ENCODE measurements at regions not wholly inside any gene's neighbourhood (a gene's known extent, or its start where the extent isn't known, plus 50 kb on each side); places are given as distances from the start of the nearest gene placed in this dataset.

- no peak overlapping the region for H3K4me3 ChIP-seq
- DNase-seq (ENCODE audit: low spot score in 2 of 2): peak; percentile 50 to 93
- H3K36me3 ChIP-seq (replicated peaks): no peaks in the 10 kb centered on the region
- in situ Hi-C loops (cut with MboI; ENCODE audit: low sequenced_read_pairs): loop anchor here (25.0 kb wide), 1 partner anchor 294 kb away; no protein-coding TSS in a partner anchor
- no peaks in the 10 kb centered on the region; the same call in 1 of the 2 replicates for H3K9me3 ChIP-seq
- 0 out of 2 replicates have a peak, but pooled peaks cover 3% of the 10 kb centered on the region for H3K27me3 ChIP-seq (ENCODE audit: low read depth)
- H3K4me1 ChIP-seq: no peaks in the 10 kb centered on the region
Measured at GRCh38 chr1:29793101-29793546, 556.8 kb downstream of the PTPRU start.

GRCh38 chr1:29789910-29790247 lies 553.6 kb downstream of the PTPRU start:
- no peak for DNase-seq (ENCODE audit: low spot score in 2 of 2)
- Histone ChIP-seq H3K4me1 (no peaks in the 10 kb centered on the region), H3K9me3 (no peaks in the 10 kb centered on the region), H3K4me3 (no peak overlapping the region), H3K27me3 (ENCODE audit: low read depth) (0 out of 2 replicates have a peak, but pooled peaks cover 3% of the 10 kb centered on the region), H3K36me3 (replicated peaks) (no peaks in the 10 kb centered on the region)
- in situ Hi-C loops (cut with MboI; ENCODE audit: low sequenced_read_pairs): loop anchor here (25.0 kb wide), 1 partner anchor 297 kb away; no protein-coding TSS in a partner anchor

- in situ Hi-C loops (cut with MboI; ENCODE audit: low sequenced_read_pairs): loop anchor here (25.0 kb wide), 1 partner anchor 298 kb away; no protein-coding TSS in a partner anchor
- Histone ChIP-seq H3K27me3 (ENCODE audit: low read depth) (0 out of 2 replicates have a peak, but pooled peaks cover 3% of the 10 kb centered on the region), H3K9me3 (no peaks in the 10 kb centered on the region), H3K36me3 (replicated peaks) (no peaks in the 10 kb centered on the region), H3K4me1 (no peaks in the 10 kb centered on the region), H3K4me3 (no peak overlapping the region)
- no peak for DNase-seq (ENCODE audit: low spot score in 2 of 2)
Measured at GRCh38 chr1:29789221-29789909, 553.0 kb downstream of the PTPRU start.

GRCh38 chr1:29786791-29787732 lies 550.7 kb downstream of the PTPRU start:
- Histone ChIP-seq H3K4me1 (no peaks in the 10 kb centered on the region), H3K36me3 (replicated peaks) (no peaks in the 10 kb centered on the region), H3K9me3 (no peaks in the 10 kb centered on the region), H3K27me3 (ENCODE audit: low read depth) (0 out of 2 replicates have a peak, but pooled peaks cover 6% of the 10 kb centered on the region), H3K4me3 (no peak overlapping the region)
- in situ Hi-C loops (cut with MboI; ENCODE audit: low sequenced_read_pairs): loop anchor here (25.0 kb wide), 1 partner anchor 300 kb away; no protein-coding TSS in a partner anchor
- DNase-seq (ENCODE audit: low spot score in 2 of 2): no peak

- Histone ChIP-seq H3K4me3 (no peak overlapping the region), H3K36me3 (replicated peaks) (no peaks in the 10 kb centered on the region), H3K9me3 (no peaks in the 10 kb centered on the region), H3K27me3 (ENCODE audit: low read depth) (0 out of 2 replicates have a peak, but pooled peaks cover 6% of the 10 kb centered on the region), H3K4me1 (no peaks in the 10 kb centered on the region)
- in situ Hi-C loops (cut with MboI; ENCODE audit: low sequenced_read_pairs): loop anchor here (25.0 kb wide), 1 partner anchor 301 kb away; no protein-coding TSS in a partner anchor
- DNase-seq (ENCODE audit: low spot score in 2 of 2): no peak
Measured at GRCh38 chr1:29786195-29786594, 549.9 kb downstream of the PTPRU start.

- no peak overlapping the region for H3K4me3 ChIP-seq
- H3K9me3 ChIP-seq: no peaks in the 10 kb centered on the region
- 0 out of 2 replicates have a peak, but pooled peaks cover 5% of the 10 kb centered on the region for H3K27me3 ChIP-seq (ENCODE audit: low read depth)
- H3K4me1 ChIP-seq: no peaks in the 10 kb centered on the region
- DNase-seq (ENCODE audit: low spot score in 2 of 2): no peak
- in situ Hi-C loops (cut with MboI; ENCODE audit: low sequenced_read_pairs): loop anchor here (25.0 kb wide), 1 partner anchor 302 kb away; no protein-coding TSS in a partner anchor
- H3K36me3 ChIP-seq (replicated peaks): no peaks in the 10 kb centered on the region
Measured at GRCh38 chr1:29785554-29785953, 549.2 kb downstream of the PTPRU start.

- no peaks in the 10 kb centered on the region for H3K4me1 ChIP-seq
- 0 out of 2 replicates have a peak, but pooled peaks cover 3% of the 10 kb centered on the region for H3K27me3 ChIP-seq (ENCODE audit: low read depth)
- H3K4me3 ChIP-seq: no peak overlapping the region
- H3K36me3 ChIP-seq (replicated peaks): no peaks in the 10 kb centered on the region
- in situ Hi-C loops (cut with MboI; ENCODE audit: low sequenced_read_pairs): loop anchor here (25.0 kb wide), 1 partner anchor 302 kb away; no protein-coding TSS in a partner anchor
- DNase-seq (ENCODE audit: low spot score in 2 of 2): no peak
- H3K9me3 ChIP-seq: no peaks in the 10 kb centered on the region
Measured at GRCh38 chr1:29785137-29785527, 548.8 kb downstream of the PTPRU start.

GRCh38 chr1:29784276-29785136 lies 548.2 kb downstream of the PTPRU start:
- 0 out of 2 replicates have a peak, but pooled peaks cover 3% of the 10 kb centered on the region for H3K27me3 ChIP-seq (ENCODE audit: low read depth)
- no peak overlapping the region for H3K4me3 ChIP-seq
- H3K4me1 ChIP-seq: no peaks in the 10 kb centered on the region
- DNase-seq (ENCODE audit: low spot score in 2 of 2): no peak
- in situ Hi-C loops (cut with MboI; ENCODE audit: low sequenced_read_pairs): loop anchor here (25.0 kb wide), 1 partner anchor 303 kb away; no protein-coding TSS in a partner anchor
- H3K9me3 ChIP-seq: no peaks in the 10 kb centered on the region
- H3K36me3 ChIP-seq (replicated peaks): no peaks in the 10 kb centered on the region

GRCh38 chr1:29783508-29784275 lies 547.4 kb downstream of the PTPRU start:
- no peaks in the 10 kb centered on the region for H3K36me3 ChIP-seq (replicated peaks)
- no peak overlapping the region for H3K4me3 ChIP-seq
- no peak for DNase-seq (ENCODE audit: low spot score in 2 of 2)
- no peaks in the 10 kb centered on the region for H3K9me3 ChIP-seq
- 0 out of 2 replicates have a peak, but pooled peaks cover 3% of the 10 kb centered on the region for H3K27me3 ChIP-seq (ENCODE audit: low read depth)
- no peaks in the 10 kb centered on the region for H3K4me1 ChIP-seq
- in situ Hi-C loops (cut with MboI; ENCODE audit: low sequenced_read_pairs): loop anchor here (25.0 kb wide), 1 partner anchor 304 kb away; no protein-coding TSS in a partner anchor

GRCh38 chr1:29782846-29783507 lies 546.7 kb downstream of the PTPRU start:
- Histone ChIP-seq H3K4me3 (no peak overlapping the region), H3K9me3 (no peaks in the 10 kb centered on the region), H3K36me3 (replicated peaks) (no peaks in the 10 kb centered on the region), H3K27me3 (ENCODE audit: low read depth) (0 out of 2 replicates have a peak, but pooled peaks cover 3% of the 10 kb centered on the region), H3K4me1 (no peaks in the 10 kb centered on the region)
- DNase-seq (ENCODE audit: low spot score in 2 of 2): no peak
- in situ Hi-C loops (cut with MboI; ENCODE audit: low sequenced_read_pairs): loop anchor here (25.0 kb wide), 1 partner anchor 304 kb away; no protein-coding TSS in a partner anchor

- in situ Hi-C loops (cut with MboI; ENCODE audit: low sequenced_read_pairs): loop anchor here (25.0 kb wide), 1 partner anchor 308 kb away; no protein-coding TSS in a partner anchor
- no peak for DNase-seq (ENCODE audit: low spot score in 2 of 2)
- Histone ChIP-seq H3K27me3 (ENCODE audit: low read depth) (0 out of 2 replicates have a peak, but pooled peaks cover 3% of the 10 kb centered on the region), H3K36me3 (replicated peaks) (no peaks in the 10 kb centered on the region), H3K4me1 (no peaks in the 10 kb centered on the region), H3K9me3 (no peaks in the 10 kb centered on the region), H3K4me3 (no peak overlapping the region)
Measured at GRCh38 chr1:29779146-29779545, 542.8 kb downstream of the PTPRU start.

All from HAP-1 (cell line).